GM19468 (cell line): ENCODE measurements at regions not wholly inside any gene's neighbourhood (a gene's known extent, or its start where the extent isn't known, plus 50 kb on each side); places are given as distances from the start of the nearest gene placed in this dataset.

ENCODE experiments used
- ATAC-seq: cut with Tn5 transposase; IDR thresholded peaks from one replicate; pipeline ENCODE4 v1.9.1; 2021; ENCODE audit warnings: mild to moderate bottlenecking, moderate library complexity, moderate number of reproducible peaks; ENCODE audit not compliant: unreplicated experiment; ENCODE audit errors: extremely low read depth

- ATAC-seq: no peak
Measured at GRCh38 chr7:12879139-12879538, 191.7 kb downstream of the ARL4A start.

DNA sequence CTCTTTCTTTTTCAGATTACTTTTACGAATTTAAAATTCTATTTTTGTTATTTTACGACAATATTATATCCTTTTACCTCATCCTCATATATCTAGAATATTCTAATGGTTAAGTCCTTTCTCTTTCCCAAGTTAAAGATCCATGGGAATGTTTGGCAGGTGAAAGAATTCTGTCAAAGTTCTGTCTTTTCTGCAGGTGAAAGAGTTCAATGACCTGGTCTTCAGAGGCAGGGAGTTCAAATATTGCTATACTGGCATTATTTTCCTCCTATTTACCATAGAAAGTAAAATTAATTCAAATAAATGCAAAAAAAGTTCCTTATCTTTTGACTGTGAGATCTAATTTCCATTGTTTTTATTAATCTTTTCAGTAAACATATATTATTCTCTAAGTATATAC lies 194.3 kb downstream of the ARL4A start:
- ATAC-seq: no peak

- no peak for ATAC-seq
Measured at GRCh38 chr7:12882710-12883109, 195.3 kb downstream of the ARL4A start.

DNA sequence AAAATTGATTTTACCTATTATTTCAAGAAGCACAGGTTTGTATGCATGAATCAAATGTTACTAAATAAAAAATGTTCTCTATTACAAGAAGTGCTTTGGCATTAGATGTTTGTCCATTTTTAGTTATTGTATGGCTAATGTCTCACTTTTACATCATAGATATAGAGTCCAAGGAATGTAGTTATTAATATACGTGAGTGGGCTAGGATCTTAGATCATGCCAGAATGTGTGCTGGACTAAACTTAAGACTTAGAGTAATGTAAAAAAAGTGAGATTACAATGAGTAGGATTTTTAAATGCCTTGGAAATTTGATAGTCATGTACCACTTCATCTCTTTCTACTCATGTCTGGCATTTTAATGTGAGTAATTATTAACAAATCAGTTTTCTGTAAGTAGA lies 196.6 kb downstream of the ARL4A start:
- ATAC-seq: no peak

GRCh38 chr7:12884856-12885440 lies 197.5 kb downstream of the ARL4A start:
- no peak for ATAC-seq

DNA sequence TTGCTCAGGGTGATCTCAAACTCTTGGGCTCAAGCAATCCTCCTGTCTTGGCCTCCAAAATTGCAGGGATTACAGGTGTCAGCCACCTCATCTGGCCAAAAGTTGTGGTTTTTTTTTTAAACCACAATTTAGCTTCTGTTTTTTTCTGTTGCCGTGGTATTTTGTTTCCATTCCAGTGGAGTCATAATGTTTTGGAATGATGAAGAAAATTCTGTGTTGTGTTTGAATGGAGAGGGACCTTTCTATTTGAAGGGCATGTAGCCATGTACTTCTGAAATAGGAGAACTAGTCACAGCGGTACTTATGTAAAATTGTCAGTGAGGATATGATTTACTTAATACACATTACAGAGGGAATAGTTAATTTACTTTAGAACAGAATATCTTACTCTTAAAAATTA lies 201.3 kb downstream of the ARL4A start:
- ATAC-seq: no peak

DNA sequence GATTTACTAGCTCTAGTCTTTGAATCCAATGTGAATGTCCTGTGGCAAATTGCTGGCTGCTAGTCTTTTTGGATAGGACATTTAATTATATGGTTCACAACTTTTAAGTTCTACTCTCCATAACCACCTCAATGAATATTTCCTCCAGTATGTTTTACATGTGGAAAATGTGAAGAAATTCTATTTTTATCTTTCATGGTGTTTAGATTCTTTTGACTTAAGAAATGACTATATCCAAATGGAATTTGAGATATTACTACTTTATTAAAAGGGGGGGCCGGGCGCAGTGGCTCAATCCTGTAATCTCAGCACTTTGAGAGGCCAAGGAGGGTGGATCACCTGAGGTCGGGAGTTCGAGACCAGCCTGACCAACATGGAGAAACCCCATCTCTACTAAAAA lies 202.0 kb downstream of the ARL4A start:
- no peak for ATAC-seq

DNA sequence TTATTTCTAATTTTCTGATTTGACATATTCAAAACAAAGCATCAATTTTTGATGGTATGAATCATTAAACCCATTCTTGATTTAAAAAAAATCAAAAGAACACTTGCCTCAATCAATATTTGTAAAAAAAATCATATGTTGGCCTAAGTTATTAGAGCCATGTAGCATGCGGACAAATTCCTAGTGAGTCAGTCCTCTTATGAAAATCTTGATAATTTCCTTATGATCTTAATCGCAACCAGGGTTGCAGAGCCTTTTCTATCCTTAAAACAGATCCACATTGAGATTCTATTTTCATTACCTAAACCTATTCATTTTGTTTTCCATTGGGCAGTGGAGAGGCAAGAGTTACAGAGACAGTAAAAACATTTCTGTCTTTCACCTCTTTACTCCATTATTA lies 203.2 kb downstream of the ARL4A start:
- no peak for ATAC-seq

- ATAC-seq: no peak
Measured at GRCh38 chr7:12893292-12893691, 205.9 kb downstream of the ARL4A start.

GRCh38 chr7:12895296-12895695 lies 207.9 kb downstream of the ARL4A start:
- ATAC-seq: no peak

DNA sequence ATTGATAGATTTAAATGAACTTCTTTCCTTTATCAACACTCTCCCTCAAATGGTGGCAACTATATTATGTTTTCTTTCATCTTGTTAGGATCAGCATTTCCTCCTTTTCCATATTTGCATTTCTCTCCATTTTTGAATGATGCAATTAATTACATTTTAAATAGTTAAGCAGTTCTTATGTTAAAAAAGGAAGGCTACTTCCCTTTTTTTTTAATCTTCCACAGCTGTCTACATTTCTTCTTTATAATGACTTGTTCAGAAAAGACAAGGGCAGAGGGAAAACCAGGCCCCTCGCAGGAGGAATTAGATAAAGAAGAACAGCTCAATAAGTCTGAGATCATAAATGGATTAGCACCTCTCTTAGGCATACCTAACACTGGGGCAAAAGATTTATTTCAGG lies 208.9 kb downstream of the ARL4A start:
- no peak for ATAC-seq

DNA sequence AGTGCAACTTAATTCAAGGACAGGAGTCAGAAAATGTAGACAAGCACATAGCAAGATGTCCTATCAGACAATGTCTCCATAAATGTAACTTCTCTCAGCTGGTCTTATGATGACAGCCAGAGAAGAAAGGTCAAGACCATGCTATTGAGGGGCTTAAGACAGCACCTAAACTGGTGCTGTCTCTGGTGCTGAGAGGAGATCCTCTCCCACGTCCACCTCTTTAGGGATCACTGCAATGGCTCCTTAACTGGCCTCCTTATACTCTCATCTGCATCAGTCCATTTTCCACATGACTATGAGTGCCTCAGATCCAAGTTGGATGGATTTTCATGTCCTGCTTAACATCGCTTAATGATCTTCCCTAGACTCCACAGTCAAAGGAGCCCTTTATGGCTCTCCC lies 210.6 kb downstream of the ARL4A start:
- no peak for ATAC-seq

DNA sequence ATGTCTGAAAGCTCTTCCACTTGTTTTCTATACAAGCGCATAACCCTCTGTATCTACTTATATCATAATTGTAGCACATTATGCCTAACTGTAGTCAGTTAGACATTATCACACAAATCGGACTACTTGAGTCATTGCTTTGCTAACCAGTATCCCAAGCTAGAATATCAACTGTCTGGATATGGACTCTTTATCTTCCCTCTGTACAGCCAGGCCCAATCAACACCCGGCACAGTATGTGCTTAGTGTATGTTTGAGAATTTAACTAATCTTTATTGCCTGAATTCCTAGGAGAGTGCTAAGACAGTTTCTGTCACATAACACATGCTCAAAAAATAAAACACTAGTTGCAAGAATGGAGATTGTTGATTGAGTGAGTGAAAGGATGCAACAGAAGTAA lies 211.2 kb downstream of the ARL4A start:
- ATAC-seq: no peak

DNA sequence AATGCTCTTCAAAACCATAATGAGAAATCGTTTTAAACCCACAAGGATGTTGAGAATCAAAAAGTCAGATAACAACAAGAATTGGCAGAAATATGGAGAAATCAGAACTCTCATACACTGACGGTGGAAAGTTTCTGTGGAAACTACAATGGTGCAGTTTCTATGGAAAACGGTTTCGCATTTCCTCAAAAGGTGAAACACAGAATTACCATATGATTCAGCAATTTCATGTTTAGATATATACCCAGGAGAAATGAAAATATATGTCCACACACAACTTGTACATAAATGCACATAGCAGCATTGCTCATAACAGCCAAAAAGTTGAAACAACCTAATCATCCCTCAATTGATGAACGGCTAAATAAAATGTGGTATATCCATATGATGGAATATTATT lies 218.2 kb downstream of the ARL4A start:
- ATAC-seq: no peak

GRCh38 chr7:12907774-12908173 lies 220.3 kb downstream of the ARL4A start:
- ATAC-seq: no peak

GRCh38 chr7:12909483-12909882 lies 222.1 kb downstream of the ARL4A start:
- ATAC-seq: no peak

GRCh38 chr7:12911053-12911452 lies 223.6 kb downstream of the ARL4A start:
- no peak for ATAC-seq

GRCh38 chr7:12913002-12913401 lies 225.6 kb downstream of the ARL4A start:
- ATAC-seq: no peak

DNA sequence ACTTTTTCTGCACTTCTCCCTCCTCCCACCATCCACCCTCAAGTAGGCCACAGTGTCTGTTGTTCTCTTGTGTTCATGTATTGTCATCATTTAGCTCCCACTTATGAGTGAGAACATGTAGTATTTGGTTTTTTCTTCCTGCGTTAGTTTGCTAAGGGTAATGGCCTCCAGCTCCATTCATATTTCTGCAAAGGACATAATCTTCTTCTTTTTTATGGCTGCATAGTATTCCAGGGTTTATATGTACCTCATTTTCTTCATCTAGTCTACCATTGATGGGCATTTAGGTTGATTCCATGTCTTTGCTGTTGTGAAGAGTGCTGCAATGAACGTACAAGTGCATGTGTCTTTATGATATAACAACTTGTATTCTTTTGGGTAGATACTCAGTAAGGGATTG lies 230.4 kb downstream of the ARL4A start:
- ATAC-seq: no peak

GRCh38 chr7:12921751-12922345 lies 234.4 kb downstream of the ARL4A start:
- no peak for ATAC-seq

DNA sequence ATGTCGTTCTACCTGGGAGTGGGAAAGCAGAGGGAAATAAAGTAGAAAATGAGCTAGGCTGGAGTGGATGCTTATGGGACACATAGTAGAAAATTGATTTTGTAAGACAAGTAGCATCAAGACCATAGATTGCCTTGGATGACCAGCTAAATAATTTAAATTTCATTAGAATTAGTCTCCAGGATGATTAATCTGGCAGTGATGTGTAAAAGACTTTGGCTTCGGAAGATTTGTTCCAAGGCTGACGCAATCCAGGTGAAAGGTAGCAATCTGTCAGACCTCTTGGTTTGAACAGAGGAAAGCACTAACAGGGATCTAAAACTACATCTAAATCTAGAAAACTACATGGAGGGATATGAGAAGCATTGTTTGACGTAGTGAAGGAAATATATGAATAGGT lies 236.5 kb downstream of the ARL4A start:
- ATAC-seq: no peak

DNA sequence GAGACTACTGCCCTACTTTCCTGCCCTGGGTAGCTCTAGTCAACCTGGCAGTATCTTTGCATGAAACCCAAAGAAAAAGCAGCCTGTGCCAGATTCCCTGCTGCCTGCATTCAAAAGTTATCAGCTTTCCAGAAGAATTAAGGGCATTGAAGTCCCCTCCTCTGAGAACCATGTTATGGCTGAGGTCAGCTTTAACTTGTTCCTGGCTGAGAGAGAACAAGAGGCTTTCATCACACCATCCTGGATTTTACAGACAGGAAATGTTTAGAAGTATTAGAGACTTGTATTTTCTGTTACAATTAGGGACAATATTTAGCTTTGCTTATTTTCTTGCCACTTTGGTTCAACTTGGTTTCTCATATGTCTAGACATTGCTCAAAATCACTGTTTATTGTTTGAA lies 238.8 kb downstream of the ARL4A start:
- no peak for ATAC-seq
